Right cardiac atrium (tissue), 5 donors: ENCODE measurements at regions not wholly inside any gene's neighbourhood (a gene's known extent, or its start where the extent isn't known, plus 50 kb on each side); places are given as distances from the start of the nearest gene placed in this dataset.
"Not testable (repeated sequence)": the region's sequence is repeated elsewhere in the genome, so short reads cannot be mapped to it uniquely, and the experiment has no call there.

Source experiments
- ATAC-seq, 2 donors: fragments of 200-7000 bp; cut with Tn5 transposase; one replicate each; pipeline versions ENCODE4 v1.8.0 to v1.9.1; 2020; ENCODE audit warnings: moderate library complexity in 2 of 2, mild to moderate bottlenecking in 1 of 2
- DNase-seq, 3 donors: peaks; one replicate each; pipeline ENCODE4 v3.0.0-alpha.2; 2020
- H3K27ac ChIP-seq: one replicate; pipeline ENCODE4 v1.5.1; 2013; ENCODE audit warnings: mild to moderate bottlenecking, low read length, control low read depth, moderate library complexity
- H3K27me3 ChIP-seq: one replicate; pipeline ENCODE4 v1.6.1; 2013; ENCODE audit not compliant: control insufficient read depth, insufficient read depth
- H3K4me1 ChIP-seq: one replicate; pipeline ENCODE4 v1.6.1; 2013; ENCODE audit warnings: low read length; ENCODE audit not compliant: control insufficient read depth, insufficient read depth
- H3K4me3 ChIP-seq: one replicate; pipeline ENCODE4 v1.5.1; 2013; ENCODE audit warnings: low read length, control low read depth
- H3K9me3 ChIP-seq: one replicate; pipeline ENCODE4 v1.6.1; 2013; ENCODE audit warnings: low read length; ENCODE audit not compliant: control insufficient read depth
- WGBS: extraction: QIAGEN DNeasy Blood & Tissue Kit; methylation state at CpG from one replicate; pipeline ENCODE4 v1.1.7; 2013; 5-methylcytosine and 5-hydroxymethylcytosine counted together
- intact Hi-C, 4 donors: fragments of 100-400 bp; cut with DNase I; formaldehyde crosslinking; loops; one replicate each; pipeline versions ENCODE4 v1.11.0 to v1.14.0; 2022 to 2023
- donor health status: healthy with polysubstance abuse.
- donor health status: DM: no; HTN: yes; CAD: no.
- donor health status: DM: no; HTN: no; CAD: no.
- donor health status: DM: no; HTN: yes; CAD: no; lungs with severe emphysema.
- donor health status: DM: yes; HTN: yes; CAD: no.

DNA sequence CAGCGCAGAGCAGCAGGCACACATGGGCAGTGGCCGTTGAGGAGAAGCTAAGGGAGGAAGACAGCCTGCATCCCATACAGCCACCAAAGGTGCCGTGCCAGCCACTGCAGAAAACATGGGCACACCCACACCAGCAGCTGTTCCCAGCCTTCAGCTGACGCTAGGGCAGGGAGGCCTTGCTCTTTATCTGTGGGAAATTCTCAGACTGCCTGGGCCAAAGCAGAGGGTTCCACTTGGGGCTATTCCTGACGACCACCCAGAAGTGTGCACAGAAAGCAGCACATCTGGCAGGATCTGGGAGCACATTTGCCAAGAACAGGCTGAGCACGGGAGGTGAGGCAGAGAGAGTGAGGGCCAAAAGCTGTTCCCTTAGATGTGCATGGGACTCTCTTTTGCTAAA is 101.3 kb upstream of the SOX11 start:
- Histone ChIP-seq H3K4me3 (no peak overlapping the region), H3K27ac (no peak overlapping the region), H3K4me1 (no peaks in the 10 kb centered on the region), H3K27me3 (no peaks in the 10 kb centered on the region), H3K9me3 (no peaks in the 10 kb centered on the region)
- 59% methylated on average over 6 of the region's 6 CpGs for WGBS
- intact Hi-C loops, result no loop called here
- DNase-seq, result no peak
- ATAC-seq, result no peak

DNA sequence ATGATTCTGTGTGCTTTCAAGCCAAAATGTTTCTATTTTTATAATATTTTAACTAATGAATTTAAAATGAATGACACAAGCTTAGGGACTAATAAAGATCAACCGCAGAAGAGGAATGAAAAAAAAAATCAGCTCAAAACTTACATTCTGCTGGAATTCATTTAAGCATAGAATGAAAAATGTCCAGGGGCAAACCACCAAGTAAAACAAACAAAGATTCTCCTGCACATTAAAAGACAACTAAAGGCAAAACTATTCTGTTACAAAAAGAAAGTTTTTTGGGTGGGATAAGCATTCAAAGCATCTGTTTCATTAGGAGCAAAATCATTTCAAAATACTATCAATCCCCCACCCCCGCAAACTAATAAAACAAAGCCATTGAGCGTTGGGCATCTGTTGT is 99.3 kb upstream of the SOX11 start:
- Histone ChIP-seq H3K4me3 (no peak overlapping the region), H3K4me1 (no peaks in the 10 kb centered on the region), H3K27me3 (no peaks in the 10 kb centered on the region), H3K27ac (no peak overlapping the region), H3K9me3 (no peaks in the 10 kb centered on the region)
- intact Hi-C loops, result no loop called here
- no peak for ATAC-seq
- no peak for DNase-seq
- WGBS, result 71% methylated on average over 3 of the region's 3 CpGs

DNA sequence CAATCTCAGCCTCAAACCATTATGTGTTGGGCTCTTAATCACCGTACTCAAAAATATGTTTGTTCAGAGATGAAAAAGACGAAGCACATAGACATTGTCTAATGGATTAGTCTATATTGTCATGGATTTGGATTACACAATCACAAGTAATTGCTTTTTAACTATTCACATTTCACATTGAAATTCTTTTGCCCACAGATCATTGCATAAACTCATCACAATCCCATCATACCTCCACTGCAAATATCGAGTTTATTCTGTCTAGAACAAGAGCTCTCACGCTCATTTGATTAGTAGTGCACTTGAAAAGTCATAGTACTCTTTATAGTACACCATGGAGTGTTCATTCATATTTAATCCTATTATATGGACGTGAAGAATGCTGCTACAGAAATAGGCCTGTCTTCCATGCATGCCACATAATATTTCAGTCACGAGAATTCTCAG is 97.9 kb upstream of the SOX11 start:
- DNase-seq, result no peak
- intact Hi-C loops, result no loop called here
- Histone ChIP-seq H3K27me3 (no peaks in the 10 kb centered on the region), H3K4me1 (no peaks in the 10 kb centered on the region), H3K9me3 (no peaks in the 10 kb centered on the region), H3K4me3 (no peak overlapping the region), H3K27ac (no peak overlapping the region)
- ATAC-seq, result no peak
- 63% methylated on average over 6 of the region's 6 CpGs for WGBS

DNA sequence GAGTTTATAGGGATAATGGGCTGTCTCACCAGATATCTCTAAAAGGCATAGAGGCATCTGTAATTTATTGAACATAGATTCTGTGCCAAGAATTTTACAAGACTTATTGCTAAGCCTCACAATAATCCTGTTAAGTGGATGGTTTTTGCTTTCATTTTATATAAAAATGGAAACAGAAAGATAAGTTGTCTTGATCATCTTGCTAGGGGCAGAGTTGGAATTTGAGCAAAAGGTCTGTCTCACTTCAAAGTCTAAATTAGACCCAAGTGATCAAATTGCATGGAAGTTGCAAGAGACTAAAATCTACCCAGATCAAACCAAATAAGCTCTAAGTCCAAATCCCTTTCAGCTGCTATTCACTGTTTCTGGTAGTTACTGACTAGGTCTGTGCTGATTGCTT is 95.3 kb upstream of the SOX11 start:
- no peak for ATAC-seq
- no peak overlapping the region for H3K4me3 ChIP-seq
- H3K9me3 ChIP-seq, result no peaks in the 10 kb centered on the region
- DNase-seq, result no peak
- no peaks in the 10 kb centered on the region for H3K27me3 ChIP-seq
- no peaks in the 10 kb centered on the region for H3K4me1 ChIP-seq
- intact Hi-C loops, result no loop called here
- no peak overlapping the region for H3K27ac ChIP-seq

DNA sequence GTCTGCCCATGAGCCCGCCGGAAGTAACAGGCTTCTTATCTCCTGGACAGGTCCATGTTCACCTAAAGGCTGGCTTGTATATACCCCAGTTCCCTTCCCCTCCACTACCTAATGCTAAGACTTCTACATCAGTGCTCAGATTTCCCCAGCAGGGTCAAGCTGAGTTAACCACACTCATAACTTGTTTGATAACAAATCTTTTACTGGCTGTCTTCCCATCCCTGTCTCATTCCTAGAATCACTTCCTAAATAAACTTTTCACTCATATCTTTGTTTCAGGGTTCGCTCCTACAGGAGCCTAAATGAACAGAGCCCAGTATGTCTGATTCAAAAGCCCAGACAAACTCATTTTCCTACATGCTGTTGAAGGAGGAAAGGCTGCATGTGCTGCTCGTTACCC is 94.0 kb upstream of the SOX11 start:
- intact Hi-C loops, result no loop called here
- whole genome bisulfite sequencing, result 56% methylated on average over 4 of the region's 4 CpGs
- no peaks in the 10 kb centered on the region for H3K9me3 ChIP-seq
- ATAC-seq (no peak), DNase-seq (no peak)
- H3K27me3 ChIP-seq, result no peaks in the 10 kb centered on the region
- H3K4me3 ChIP-seq, result no peak overlapping the region
- H3K4me1 ChIP-seq, result no peaks in the 10 kb centered on the region
- no peak overlapping the region for H3K27ac ChIP-seq

DNA sequence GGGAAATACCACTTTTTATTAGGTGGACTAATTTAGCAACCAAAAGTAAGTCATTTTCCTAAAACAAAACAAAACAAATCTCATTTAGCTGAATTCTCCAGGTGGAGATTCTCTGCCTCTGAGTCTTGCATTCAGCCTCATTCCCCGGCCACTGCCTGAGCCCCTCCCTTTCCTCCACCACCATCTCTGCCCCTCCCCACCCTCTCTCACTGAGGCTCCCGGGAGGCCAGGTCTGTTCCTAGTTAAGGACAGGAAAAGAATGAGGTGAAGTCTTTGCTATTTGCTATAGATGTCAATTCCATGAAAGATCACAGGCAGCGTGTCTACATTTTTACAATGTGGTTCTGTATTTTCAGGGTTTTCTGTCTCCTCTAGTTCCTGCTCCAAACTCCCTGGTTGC is 83.0 kb upstream of the SOX11 start:
- H3K27ac ChIP-seq, result no peak overlapping the region
- no peaks in the 10 kb centered on the region for H3K9me3 ChIP-seq
- DNase-seq (no peak), ATAC-seq (no peak)
- no peaks in the 10 kb centered on the region for H3K27me3 ChIP-seq
- 51% methylated on average over 3 of the region's 3 CpGs for WGBS
- H3K4me1 ChIP-seq, result no peaks in the 10 kb centered on the region
- intact Hi-C loops, result no loop called here
- H3K4me3 ChIP-seq, result no peak overlapping the region

DNA sequence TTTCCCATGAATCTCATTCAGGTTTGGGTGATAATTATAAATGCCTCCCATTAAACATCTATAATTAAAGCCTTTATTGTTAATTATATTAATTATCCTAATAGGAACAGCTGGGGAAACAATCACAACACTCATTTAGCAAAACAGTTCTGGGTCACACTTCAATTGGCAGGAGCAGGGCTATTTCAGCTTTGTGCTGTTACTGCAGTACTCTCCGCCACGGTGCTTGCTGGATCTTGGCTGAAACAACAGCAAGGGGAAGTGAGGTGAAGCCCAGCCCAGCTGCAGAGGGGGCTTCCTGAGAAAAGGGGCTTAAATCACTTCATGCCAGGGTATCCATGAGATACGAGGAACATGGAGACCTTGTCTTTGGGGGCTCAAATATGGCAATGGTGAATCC is 79.5 kb upstream of the SOX11 start:
- H3K27ac ChIP-seq, result no peak overlapping the region
- intact Hi-C loops, result no loop called here
- ATAC-seq, result no peak
- H3K4me1 ChIP-seq, result no peaks in the 10 kb centered on the region
- DNase-seq, result no peak
- H3K4me3 ChIP-seq, result no peak overlapping the region
- no peaks in the 10 kb centered on the region for H3K9me3 ChIP-seq
- H3K27me3 ChIP-seq, result no peaks in the 10 kb centered on the region
- WGBS, result 62% methylated on average over 3 of the region's 3 CpGs

DNA sequence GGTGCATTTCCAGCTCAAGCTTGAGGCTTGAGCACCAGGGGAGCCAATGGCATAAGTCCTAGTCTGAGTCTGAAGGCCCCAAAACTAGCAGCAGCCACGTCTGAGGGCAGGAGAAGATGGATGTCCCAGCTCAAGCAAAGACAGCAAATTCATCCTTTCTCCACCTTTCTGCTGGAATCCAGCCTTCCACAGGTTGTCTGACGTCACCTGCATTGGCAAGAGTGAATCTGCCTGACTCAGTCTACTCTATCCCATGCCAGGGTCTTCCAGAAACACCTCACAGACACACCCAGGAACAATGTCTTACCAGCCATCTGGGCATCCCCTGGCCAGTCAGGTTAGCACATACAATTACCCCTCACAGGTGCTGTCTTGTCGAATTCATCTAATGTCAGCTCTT is 76.2 kb upstream of the SOX11 start:
- DNase-seq (no peak), ATAC-seq (no peak)
- H3K9me3 ChIP-seq, result no peaks in the 10 kb centered on the region
- H3K4me1 ChIP-seq, result no peaks in the 10 kb centered on the region
- no peak overlapping the region for H3K27ac ChIP-seq
- no peak overlapping the region for H3K4me3 ChIP-seq
- no peaks in the 10 kb centered on the region for H3K27me3 ChIP-seq
- intact Hi-C loops, result no loop called here
- 75% methylated on average over 3 of the region's 3 CpGs for WGBS

DNA sequence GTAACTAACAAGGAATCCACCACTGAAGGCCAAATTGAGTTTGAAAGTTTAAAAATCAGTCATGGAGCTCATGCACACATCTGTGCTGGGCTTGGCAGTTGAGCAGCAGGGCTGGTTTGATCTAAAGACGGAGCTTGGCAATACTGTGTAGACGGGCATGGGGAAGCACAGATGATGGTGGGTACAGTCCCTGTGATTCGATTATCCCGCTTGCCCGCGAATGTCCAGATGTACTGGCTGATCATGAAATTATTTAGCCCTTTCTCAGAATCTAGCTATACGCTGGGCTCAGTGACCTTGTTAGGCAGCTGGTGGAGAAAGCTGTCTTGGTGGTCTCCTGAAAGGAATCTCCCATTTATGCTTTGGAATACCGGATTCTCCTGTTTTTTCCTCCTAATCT is 74.8 kb upstream of the SOX11 start:
- Histone ChIP-seq H3K4me1 (no peaks in the 10 kb centered on the region), H3K27me3 (no peaks in the 10 kb centered on the region), H3K4me3 (no peak overlapping the region), H3K9me3 (no peaks in the 10 kb centered on the region), H3K27ac (no peak overlapping the region)
- ATAC-seq, result no peak
- no peak for DNase-seq
- 94% methylated on average over 8 of the region's 8 CpGs for WGBS
- intact Hi-C loops, result no loop called here

DNA sequence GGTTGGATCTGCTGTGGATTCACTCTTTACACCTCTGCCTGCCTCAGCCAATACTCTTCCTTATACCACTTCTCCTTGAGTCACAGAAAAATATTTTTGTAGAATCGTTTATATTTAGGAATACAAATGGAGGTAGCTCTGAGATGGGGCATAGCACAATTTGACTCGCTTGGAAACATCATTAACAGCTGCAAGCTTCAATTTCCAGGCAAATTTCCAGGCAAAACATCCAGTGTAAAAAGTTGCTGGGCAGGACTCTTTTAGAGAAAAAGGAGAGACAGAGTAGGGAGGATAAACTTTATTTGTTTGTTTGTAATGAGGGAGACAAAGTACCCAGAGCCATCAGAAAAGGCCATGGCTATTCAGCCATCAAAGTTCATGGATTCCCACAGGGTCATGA is 74.4 kb upstream of the SOX11 start:
- H3K4me1 ChIP-seq, result no peaks in the 10 kb centered on the region
- ATAC-seq (no peak), DNase-seq (no peak)
- no peak overlapping the region for H3K27ac ChIP-seq
- intact Hi-C loops, result no loop called here
- no peaks in the 10 kb centered on the region for H3K9me3 ChIP-seq
- H3K4me3 ChIP-seq, result no peak overlapping the region
- WGBS, result 48% methylated on average over 2 of the region's 2 CpGs
- no peaks in the 10 kb centered on the region for H3K27me3 ChIP-seq

DNA sequence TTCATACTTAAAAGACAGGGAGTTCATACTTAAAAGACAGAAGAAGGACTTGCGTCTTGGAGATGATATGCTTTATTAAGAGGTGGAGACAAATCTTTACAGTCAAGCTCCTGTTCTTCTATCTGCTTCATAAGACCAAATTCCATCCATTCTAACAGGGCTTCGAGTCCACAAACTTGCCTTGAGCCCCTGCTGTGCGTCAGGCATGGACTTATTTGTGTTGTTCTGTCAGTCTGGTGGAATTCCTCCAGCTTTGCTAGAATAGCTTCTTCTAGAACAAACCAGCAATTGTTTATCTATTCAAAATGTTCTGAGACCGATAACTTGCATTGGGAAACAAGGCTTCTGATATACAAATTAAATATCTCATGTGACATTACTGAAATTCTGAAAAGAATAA is 73.9 kb upstream of the SOX11 start:
- no peak overlapping the region for H3K4me3 ChIP-seq
- DNase-seq, result no peak
- no peak overlapping the region for H3K27ac ChIP-seq
- intact Hi-C loops, result no loop called here
- ATAC-seq, result no peak
- H3K27me3 ChIP-seq, result no peaks in the 10 kb centered on the region
- WGBS, result 50% methylated on average over 4 of the region's 4 CpGs
- H3K4me1 ChIP-seq, result no peaks in the 10 kb centered on the region
- no peaks in the 10 kb centered on the region for H3K9me3 ChIP-seq

DNA sequence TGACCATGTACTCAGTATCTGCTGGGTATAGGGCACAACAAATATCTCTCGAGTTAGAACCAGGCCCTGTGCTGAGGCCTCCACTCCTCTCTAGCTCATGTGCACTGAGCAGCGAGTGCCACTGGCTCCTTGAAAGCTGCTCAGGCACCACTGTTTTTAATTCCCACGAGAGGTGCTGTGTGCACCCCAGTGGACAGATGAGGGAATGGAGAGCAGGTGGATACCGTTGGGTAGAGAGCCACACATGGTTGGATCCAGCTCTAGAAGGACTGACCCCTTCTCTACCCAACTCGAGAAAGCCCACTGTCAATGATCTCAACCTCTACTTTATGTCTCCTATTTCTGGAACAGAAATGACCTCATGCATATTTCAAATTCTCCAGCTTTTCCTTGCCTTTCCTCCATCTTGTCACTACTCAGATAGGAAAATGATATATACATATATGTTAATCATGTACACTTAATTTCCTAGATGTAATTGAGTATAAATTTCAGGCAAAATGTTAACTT is 66.6 kb upstream of the SOX11 start:
- H3K4me1 ChIP-seq, DNase-seq, H3K27me3 ChIP-seq, intact Hi-C loops, H3K4me3 ChIP-seq, H3K9me3 ChIP-seq, H3K27ac ChIP-seq, ATAC-seq: not testable (repeated sequence)
- 67% methylated on average over 5 of the region's 5 CpGs for WGBS
